ENCODE measurements at regions not wholly inside any gene's neighbourhood (a gene's known extent, or its start where the extent isn't known, plus 50 kb on each side); places are given as distances from the start of the nearest gene placed in this dataset.

DNA sequence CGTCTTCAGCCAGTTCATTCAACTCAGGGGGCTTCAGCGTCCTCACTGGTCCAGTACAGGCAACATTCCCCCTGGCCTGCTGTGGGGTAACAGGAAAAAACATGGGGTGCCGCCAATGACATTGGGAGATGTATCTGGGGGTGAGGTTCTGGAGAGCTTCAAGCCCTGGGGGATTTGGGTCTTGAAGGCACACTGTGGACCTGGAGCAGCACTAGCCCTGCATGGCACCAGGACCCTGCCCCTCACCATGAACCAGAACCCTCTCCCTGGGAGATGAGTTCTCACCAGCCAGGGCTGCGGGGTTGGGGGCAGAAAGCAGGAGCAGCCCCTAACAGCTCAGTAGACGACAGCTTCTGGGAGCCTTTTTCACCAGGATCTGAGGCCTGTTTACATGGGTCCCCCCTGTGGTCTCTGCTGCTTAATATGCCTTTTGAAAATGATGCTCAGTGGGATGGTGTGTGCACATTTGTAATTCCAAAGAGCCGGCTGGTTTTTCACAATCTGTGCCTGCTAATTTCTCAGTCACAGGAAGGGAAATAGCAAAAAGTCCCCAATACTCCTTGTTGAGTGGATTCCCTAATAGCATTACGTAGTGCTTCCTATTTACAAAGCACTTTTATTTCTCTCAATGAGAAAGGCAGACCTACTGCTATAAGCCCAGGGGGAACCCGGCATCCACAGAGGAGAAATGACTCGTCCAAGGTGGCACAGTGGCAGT, 509.5 kb downstream of the RPS24 start (continued):
- TF ChIP-seq, protein P1, sequence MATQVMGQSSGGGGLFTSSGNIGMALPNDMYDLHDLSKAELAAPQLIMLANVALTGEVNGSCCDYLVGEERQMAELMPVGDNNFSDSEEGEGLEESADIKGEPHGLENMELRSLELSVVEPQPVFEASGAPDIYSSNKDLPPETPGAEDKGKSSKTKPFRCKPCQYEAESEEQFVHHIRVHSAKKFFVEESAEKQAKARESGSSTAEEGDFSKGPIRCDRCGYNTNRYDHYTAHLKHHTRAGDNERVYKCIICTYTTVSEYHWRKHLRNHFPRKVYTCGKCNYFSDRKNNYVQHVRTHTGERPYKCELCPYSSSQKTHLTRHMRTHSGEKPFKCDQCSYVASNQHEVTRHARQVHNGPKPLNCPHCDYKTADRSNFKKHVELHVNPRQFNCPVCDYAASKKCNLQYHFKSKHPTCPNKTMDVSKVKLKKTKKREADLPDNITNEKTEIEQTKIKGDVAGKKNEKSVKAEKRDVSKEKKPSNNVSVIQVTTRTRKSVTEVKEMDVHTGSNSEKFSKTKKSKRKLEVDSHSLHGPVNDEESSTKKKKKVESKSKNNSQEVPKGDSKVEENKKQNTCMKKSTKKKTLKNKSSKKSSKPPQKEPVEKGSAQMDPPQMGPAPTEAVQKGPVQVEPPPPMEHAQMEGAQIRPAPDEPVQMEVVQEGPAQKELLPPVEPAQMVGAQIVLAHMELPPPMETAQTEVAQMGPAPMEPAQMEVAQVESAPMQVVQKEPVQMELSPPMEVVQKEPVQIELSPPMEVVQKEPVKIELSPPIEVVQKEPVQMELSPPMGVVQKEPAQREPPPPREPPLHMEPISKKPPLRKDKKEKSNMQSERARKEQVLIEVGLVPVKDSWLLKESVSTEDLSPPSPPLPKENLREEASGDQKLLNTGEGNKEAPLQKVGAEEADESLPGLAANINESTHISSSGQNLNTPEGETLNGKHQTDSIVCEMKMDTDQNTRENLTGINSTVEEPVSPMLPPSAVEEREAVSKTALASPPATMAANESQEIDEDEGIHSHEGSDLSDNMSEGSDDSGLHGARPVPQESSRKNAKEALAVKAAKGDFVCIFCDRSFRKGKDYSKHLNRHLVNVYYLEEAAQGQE (IDR thresholded peaks at IDR 0.05; ENCODE audit: low read depth, low read length) = no peak
- TF ChIP-seq CHD2 (IDR thresholded peaks at IDR 0.05; ENCODE audit: low read length, partially characterized antibody) (no peak), RFX5 (IDR thresholded peaks at IDR 0.05; ENCODE audit: low read length) (no peak), FOSL2 (IDR thresholded peaks at IDR 0.05; ENCODE audit: borderline replicate concordance, low read depth) (no peak), FOXJ3 (CRISPR knock-in tag; IDR thresholded peaks at IDR 0.05) (no peak), SIN3A (IDR thresholded peaks at IDR 0.05; ENCODE audit: borderline replicate concordance, low read depth, low read length) (no peak)

GRCh38 chr10:78543749-78544362, 510.2 kb downstream of the RPS24 start:
- no peaks in the 10 kb centered on the region for H3K36me3 ChIP-seq (replicated peaks in 1 of 2; ENCODE audit: control insufficient read depth in 1 of 2, insufficient read depth in 2 of 2, low read length in 1 of 2)
- H3K9me3 ChIP-seq = no peaks in the 10 kb centered on the region
- H3K27me3 ChIP-seq (ENCODE audit: insufficient read depth) = no peaks in the 10 kb centered on the region
- H2AFZ ChIP-seq (ENCODE audit: low read depth) = no peak overlapping the region
- peaks cover 0 to 26% of the 10 kb centered on the region in 2 experiments; a peak in 1 of 4 replicates for H3K4me1 ChIP-seq (ENCODE audit: control insufficient read depth in 1 of 2, insufficient read depth in 2 of 2, low read depth in 1 of 2, low read length in 1 of 2)
- no peak overlapping the region for H3K4me2 ChIP-seq
- H3K9me2 ChIP-seq = no peaks in the 10 kb centered on the region
- H4K20me1 ChIP-seq (ENCODE audit: insufficient read depth) = no peaks in the 10 kb centered on the region
- H3K9ac ChIP-seq = no peak overlapping the region
- DNase-seq = no peak
- WGBS (ENCODE audit: low lambda C conversion rate) = 66% methylated on average over 10 of the region's 11 CpGs
- H3F3A ChIP-seq (replicated peaks; ENCODE audit: insufficient read depth) = no peaks in the 10 kb centered on the region
- POLR2A ChIA-PET = no interaction called here
- H3K79me2 ChIP-seq (ENCODE audit: insufficient read depth) = no peaks in the 10 kb centered on the region
- H3K4me3 ChIP-seq (ENCODE audit: low read depth in 2 of 2, low read length in 1 of 2) = no peak overlapping the region
- CTCF ChIA-PET = no interaction called here
- no peak overlapping the region for H3K27ac ChIP-seq (ENCODE audit: low read depth in 2 of 2, low read length in 1 of 2)
- TF ChIP-seq SMC3 (IDR thresholded peaks at IDR 0.05; ENCODE audit: low read depth, low read length) (no peak), USF1 (IDR thresholded peaks at IDR 0.05; ENCODE audit: borderline replicate concordance, low read depth) (no peak), RCOR1 (IDR thresholded peaks at IDR 0.05; ENCODE audit: low read length) (no peak), FOXJ3 (CRISPR knock-in tag; IDR thresholded peaks at IDR 0.05) (no peak), MXI1 (IDR thresholded peaks at IDR 0.05; ENCODE audit: low read depth, low read length) (no peak), NRF1 (IDR thresholded peaks at IDR 0.05; ENCODE audit: low read depth, low read length) (no peak), CHD2 (IDR thresholded peaks at IDR 0.05; ENCODE audit: low read length, partially characterized antibody) (no peak), EP300 (IDR thresholded peaks at IDR 0.05; ENCODE audit: borderline replicate concordance in 1 of 2, low read depth in 1 of 2, low read length in 1 of 2) (no peak), NFIC (IDR thresholded peaks at IDR 0.05; ENCODE audit: borderline replicate concordance) (no peak), TEAD4 (IDR thresholded peaks at IDR 0.05; ENCODE audit: borderline replicate concordance, insufficient read depth) (no peak), MEF2A (IDR thresholded peaks at IDR 0.05; ENCODE audit: borderline replicate concordance, low read depth) (no peak), SIN3A (IDR thresholded peaks at IDR 0.05; ENCODE audit: borderline replicate concordance, low read depth, low read length) (no peak), TAF1 (IDR thresholded peaks at IDR 0.05; ENCODE audit: borderline replicate concordance, low read depth, low read length) (no peak)
- TF ChIP-seq, protein P2, sequence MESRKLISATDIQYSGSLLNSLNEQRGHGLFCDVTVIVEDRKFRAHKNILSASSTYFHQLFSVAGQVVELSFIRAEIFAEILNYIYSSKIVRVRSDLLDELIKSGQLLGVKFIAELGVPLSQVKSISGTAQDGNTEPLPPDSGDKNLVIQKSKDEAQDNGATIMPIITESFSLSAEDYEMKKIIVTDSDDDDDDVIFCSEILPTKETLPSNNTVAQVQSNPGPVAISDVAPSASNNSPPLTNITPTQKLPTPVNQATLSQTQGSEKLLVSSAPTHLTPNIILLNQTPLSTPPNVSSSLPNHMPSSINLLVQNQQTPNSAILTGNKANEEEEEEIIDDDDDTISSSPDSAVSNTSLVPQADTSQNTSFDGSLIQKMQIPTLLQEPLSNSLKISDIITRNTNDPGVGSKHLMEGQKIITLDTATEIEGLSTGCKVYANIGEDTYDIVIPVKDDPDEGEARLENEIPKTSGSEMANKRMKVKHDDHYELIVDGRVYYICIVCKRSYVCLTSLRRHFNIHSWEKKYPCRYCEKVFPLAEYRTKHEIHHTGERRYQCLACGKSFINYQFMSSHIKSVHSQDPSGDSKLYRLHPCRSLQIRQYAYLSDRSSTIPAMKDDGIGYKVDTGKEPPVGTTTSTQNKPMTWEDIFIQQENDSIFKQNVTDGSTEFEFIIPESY (IDR thresholded peaks at IDR 0.05; ENCODE audit: borderline replicate concordance, low read depth) = no peak
- TF ChIP-seq, protein P3, sequence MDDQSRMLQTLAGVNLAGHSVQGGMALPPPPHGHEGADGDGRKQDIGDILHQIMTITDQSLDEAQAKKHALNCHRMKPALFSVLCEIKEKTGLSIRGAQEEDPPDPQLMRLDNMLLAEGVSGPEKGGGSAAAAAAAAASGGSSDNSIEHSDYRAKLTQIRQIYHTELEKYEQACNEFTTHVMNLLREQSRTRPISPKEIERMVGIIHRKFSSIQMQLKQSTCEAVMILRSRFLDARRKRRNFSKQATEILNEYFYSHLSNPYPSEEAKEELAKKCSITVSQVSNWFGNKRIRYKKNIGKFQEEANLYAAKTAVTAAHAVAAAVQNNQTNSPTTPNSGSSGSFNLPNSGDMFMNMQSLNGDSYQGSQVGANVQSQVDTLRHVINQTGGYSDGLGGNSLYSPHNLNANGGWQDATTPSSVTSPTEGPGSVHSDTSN (IDR thresholded peaks at IDR 0.05) = no peak
